Sigmoid colon (tissue), 6 donors: ENCODE measurements at regions not wholly inside any gene's neighbourhood (a gene's known extent, or its start where the extent isn't known, plus 50 kb on each side); places are given as distances from the start of the nearest gene placed in this dataset.
"Not testable (repeated sequence)": the region's sequence is repeated elsewhere in the genome, so short reads cannot be mapped to it uniquely, and the experiment has no call there.

Experiments
- DNase-seq: peaks from one replicate; pipeline ENCODE4 v3.0.0-alpha.2; 2019
- H3K27ac ChIP-seq, 4 donors: fragments of 200-600 bp; sonication (generic); one replicate each; pipeline ENCODE4 v1.5.1; 2016 to 2019; ENCODE audit warnings: mild to moderate bottlenecking in 1 of 4
- H3K27me3 ChIP-seq, 3 donors: fragments of 200-600 bp; sonication (generic); one replicate each; pipeline ENCODE4 v1.5.1; 2019; ENCODE audit warnings: mild to moderate bottlenecking in 1 of 3
- H3K36me3 ChIP-seq, 4 donors: fragments of 200-600 bp; sonication (generic); one replicate each; pipeline ENCODE4 v1.5.1; 2016 to 2019
- H3K4me1 ChIP-seq, 4 donors: fragments of 200-600 bp; sonication (generic); one replicate each; pipeline ENCODE4 v1.5.1; 2017 to 2019
- H3K4me3 ChIP-seq, 4 donors: fragments of 200-600 bp; sonication (generic); one replicate each; pipeline ENCODE4 v1.5.1; 2017 to 2019; ENCODE audit warnings: mild to moderate bottlenecking in 2 of 4, moderate library complexity in 1 of 4
- H3K9me3 ChIP-seq, 4 donors: fragments of 200-600 bp in 3 of 4; sonication (generic) in 3 of 4; one replicate each; pipeline versions ENCODE4 v1.5.1 to v1.6.1; 2013 to 2019
- CTCF ChIP-seq, 4 experiments: fragments of 450-650 bp in 3 of 4; fragments of 200-600 bp in 1 of 4; IDR thresholded peaks; one replicate each; pipeline ENCODE4 v1.5.1; 2016 to 2019; ENCODE audit warnings: antibody characterized with exemption in 4 of 4, mild to moderate bottlenecking in 3 of 4, moderate library complexity in 2 of 4
- EP300 ChIP-seq, 4 donors: sonication (generic); formaldehyde crosslinking; IDR thresholded peaks; one replicate each; pipeline ENCODE4 v1.6.1; 2017; ENCODE audit warnings: antibody characterized with exemption in 4 of 4
- POLR2A ChIP-seq, 2 donors: fragments of 450-650 bp; IDR thresholded peaks; one replicate each; pipeline ENCODE4 v1.6.1; 2016; ENCODE audit warnings: antibody characterized with exemption in 2 of 2, mild to moderate bottlenecking in 2 of 2, moderate library complexity in 2 of 2
- POLR2AphosphoS5 ChIP-seq, 4 donors: sonication (generic); formaldehyde crosslinking; IDR thresholded peaks; one replicate each; pipeline ENCODE4 v1.6.1; 2017; ENCODE audit warnings: antibody characterized with exemption in 4 of 4
- WGBS, 2 donors: extraction: QIAGEN DNeasy Blood & Tissue Kit; methylation state at CpG; one replicate each; pipeline ENCODE4 v1.1.7; 2013; 5-methylcytosine and 5-hydroxymethylcytosine counted together
- intact Hi-C: fragments of 100-400 bp; cut with DNase I; formaldehyde crosslinking; loops from one replicate; pipeline ENCODE4 v1.15.1; 2023
- donor health status: healthy with polysubstance abuse.
- donor health status: healthy.

GRCh38 chr4:183808097-183808456, 97.0 kb upstream of the STOX2 start:
- Histone ChIP-seq H3K27me3 (no peaks in the 10 kb centered on the region), H3K4me1 (no peaks in the 10 kb centered on the region), H3K36me3 (no peaks in the 10 kb centered on the region), H3K4me3 (no peak overlapping the region), H3K9me3 (no peaks in the 10 kb centered on the region), H3K27ac (peak overlapping the region; percentile 8 to 34 (median 20))
- WGBS, 2 donors = 82 to 91% methylated on average over 9 of the region's 9 CpGs
- TF ChIP-seq POLR2AphosphoS5 (IDR thresholded peaks at IDR 0.05) (no peak), CTCF (IDR thresholded peaks at IDR 0.05) (no peak), POLR2A (IDR thresholded peaks at IDR 0.05) (no peak)
- intact Hi-C loops = no loop called here
- DNase-seq = no peak

GRCh38 chr4:183812567-183812966, 92.5 kb upstream of the STOX2 start:
- no peak overlapping the region for H3K4me3 ChIP-seq
- H3K27ac ChIP-seq = no peak overlapping the region
- H3K36me3 ChIP-seq = no peaks in the 10 kb centered on the region
- no peaks in the 10 kb centered on the region for H3K9me3 ChIP-seq
- WGBS, 2 donors = 75 to 82% methylated on average over 1 of the region's 1 CpG
- intact Hi-C loops = no loop called here
- no peaks in the 10 kb centered on the region for H3K27me3 ChIP-seq
- no peak for DNase-seq
- TF ChIP-seq POLR2AphosphoS5 (IDR thresholded peaks at IDR 0.05) (no peak), EP300 (IDR thresholded peaks at IDR 0.05) (no peak), POLR2A (IDR thresholded peaks at IDR 0.05) (no peak), CTCF (IDR thresholded peaks at IDR 0.05) (no peak)
- no peaks in the 10 kb centered on the region for H3K4me1 ChIP-seq

- Histone ChIP-seq H3K4me1 (no peaks in the 10 kb centered on the region), H3K27ac (no peak overlapping the region), H3K4me3 (no peak overlapping the region), H3K27me3 (no peaks in the 10 kb centered on the region), H3K36me3 (no peaks in the 10 kb centered on the region), H3K9me3 (no peaks in the 10 kb centered on the region)
- DNase-seq = no peak
- intact Hi-C loops = no loop called here
- TF ChIP-seq POLR2A (IDR thresholded peaks at IDR 0.05) = no peak
- no peak for TF ChIP-seq CTCF (IDR thresholded peaks at IDR 0.05)
- TF ChIP-seq EP300 (IDR thresholded peaks at IDR 0.05) = no peak
- TF ChIP-seq POLR2AphosphoS5 (IDR thresholded peaks at IDR 0.05) = no peak
- 81 to 85% methylated on average over 5 of the region's 5 CpGs for WGBS, 2 donors
These were observed 90.6 kb upstream of the STOX2 start for GRCh38 chr4:183814461-183814860.

GRCh38 chr4:183816077-183816476, 89.0 kb upstream of the STOX2 start:
- no peaks in the 10 kb centered on the region for H3K4me1 ChIP-seq
- H3K36me3 ChIP-seq = no peaks in the 10 kb centered on the region
- no peaks in the 10 kb centered on the region for H3K27me3 ChIP-seq
- H3K4me3 ChIP-seq = no peak overlapping the region
- no peak for TF ChIP-seq CTCF (IDR thresholded peaks at IDR 0.05)
- TF ChIP-seq POLR2AphosphoS5 (IDR thresholded peaks at IDR 0.05) = no peak
- no peak for TF ChIP-seq EP300 (IDR thresholded peaks at IDR 0.05)
- TF ChIP-seq POLR2A (IDR thresholded peaks at IDR 0.05) = no peak
- WGBS, 2 donors = 94 to 97% methylated on average over 6 of the region's 6 CpGs
- intact Hi-C loops = no loop called here
- H3K9me3 ChIP-seq = no peaks in the 10 kb centered on the region
- DNase-seq = no peak
- no peak overlapping the region for H3K27ac ChIP-seq

GRCh38 chr4:183816882-183817509, 88.1 kb upstream of the STOX2 start:
- Histone ChIP-seq H3K9me3 (no peaks in the 10 kb centered on the region), H3K4me1 (no peaks in the 10 kb centered on the region), H3K27me3 (no peaks in the 10 kb centered on the region), H3K27ac (no peak overlapping the region), H3K36me3 (no peaks in the 10 kb centered on the region), H3K4me3 (no peak overlapping the region)
- TF ChIP-seq POLR2AphosphoS5 (IDR thresholded peaks at IDR 0.05) (no peak), EP300 (IDR thresholded peaks at IDR 0.05) (no peak), POLR2A (IDR thresholded peaks at IDR 0.05) (no peak), CTCF (IDR thresholded peaks at IDR 0.05) (no peak)
- intact Hi-C loops = no loop called here
- 75 to 87% methylated on average over 9 of the region's 9 CpGs for whole genome bisulfite sequencing, 2 donors
- DNase-seq = no peak

GRCh38 chr4:183818591-183818990, 86.5 kb upstream of the STOX2 start:
- H3K9me3 ChIP-seq, H3K4me1 ChIP-seq, DNase-seq, H3K27ac ChIP-seq, H3K27me3 ChIP-seq, H3K4me3 ChIP-seq, intact Hi-C loops, H3K36me3 ChIP-seq: not testable (repeated sequence)
- WGBS, 2 donors = 97% methylated on average over 30 of the region's 30 CpGs
